ENCODE measurements at regions not wholly inside any gene's neighbourhood (a gene's known extent, or its start where the extent isn't known, plus 50 kb on each side); places are given as distances from the start of the nearest gene placed in this dataset.

- H3K4me3 ChIP-seq (replicated peaks in 1 of 2; ENCODE audit: low read depth in 1 of 2, low read length in 2 of 2) = no peak overlapping the region
- H3K27me3 ChIP-seq (ENCODE audit: insufficient read depth, low read length) = no peaks in the 10 kb centered on the region; the same call in 1 of the 2 replicates
- no peaks in the 10 kb centered on the region for H4K20me1 ChIP-seq (ENCODE audit: insufficient read depth)
- no peak overlapping the region for H3K27ac ChIP-seq (ENCODE audit: low read depth, low read length)
- no TSS peak for BruUV-seq (replicated peaks)
- ATAC-seq (no peak), DNase-seq (ENCODE audit: low read depth, low spot score) (no peak)
- H3K9me2 ChIP-seq (ENCODE audit: insufficient read depth) = no peaks in the 10 kb centered on the region
- H3K4me2 ChIP-seq (ENCODE audit: low read length) = no peak overlapping the region
- H3K4me1 ChIP-seq (ENCODE audit: control insufficient read depth in 1 of 2, insufficient read depth in 2 of 2, low read length in 2 of 2) = peaks cover 0 to 8% of the 10 kb centered on the region in 2 experiments; a peak in 1 of 4 replicates
- H3K9ac ChIP-seq (ENCODE audit: low read length) = no peak overlapping the region
- ChIA-PET POLR2A (no interaction called here), CTCF (no interaction called here), RAD21 (ENCODE audit: low non-redundant PET in 1 of 2, low total read pairs in 2 of 2, uncharacterized antibody in 2 of 2, unreplicated experiment in 2 of 2) (no interaction called here)
- H3K79me2 ChIP-seq (ENCODE audit: insufficient read depth, low read length) = no peaks in the 10 kb centered on the region
- H3K36me3 ChIP-seq (ENCODE audit: control insufficient read depth in 1 of 2, insufficient read depth in 2 of 2, low read length in 2 of 2) = no peaks in the 10 kb centered on the region
- intact Hi-C loops (cut with micrococcal nuclease) = no loop called here
- TF ChIP-seq MAX (IDR thresholded peaks at IDR 0.05) (no peak), EZH2phosphoT487 (IDR thresholded peaks at IDR 0.05; ENCODE audit: borderline replicate concordance) (no peak), YY1 (IDR thresholded peaks at IDR 0.05; ENCODE audit: extremely low read depth, insufficient replicate concordance, low read depth, low read length) (no peak), FOSL1 (IDR thresholded peaks at IDR 0.05; ENCODE audit: low read depth) (no peak), ELF1 (IDR thresholded peaks at IDR 0.05; ENCODE audit: borderline replicate concordance, low read depth) (no peak), RAD21 (IDR thresholded peaks at IDR 0.05; ENCODE audit: low read depth) (no peak), POLR2AphosphoS5 (IDR thresholded peaks at IDR 0.05; ENCODE audit: low read depth, low read length) (no peak), SIN3A (IDR thresholded peaks at IDR 0.05; ENCODE audit: low read depth) (no peak), EGR1 (IDR thresholded peaks at IDR 0.05; ENCODE audit: low read depth) (no peak), CBX3 (IDR thresholded peaks at IDR 0.05; ENCODE audit: low read depth) (no peak), CEBPB (IDR thresholded peaks at IDR 0.05; ENCODE audit: low read depth) (no peak), ATF3 (IDR thresholded peaks at IDR 0.05) (no peak), SRF (IDR thresholded peaks at IDR 0.05; ENCODE audit: low read depth) (no peak), TCF7L2 (IDR thresholded peaks at IDR 0.05; ENCODE audit: borderline replicate concordance, extremely low read depth, insufficient read depth, insufficient read length) (no peak), CTCF (IDR thresholded peaks at IDR 0.05 in 2 of 3, conservative IDR thresholded peaks at IDR 0.05 in 1 of 3; ENCODE audit: borderline replicate concordance in 1 of 3, insufficient read depth in 1 of 3, low read depth in 2 of 3, low read length in 2 of 3) (no peak), SP1 (IDR thresholded peaks at IDR 0.05; ENCODE audit: low read depth) (no peak), ZFX (IDR thresholded peaks at IDR 0.05) (no peak)
- no peak overlapping the region for H2AFZ ChIP-seq (ENCODE audit: low read depth, low read length, poor library complexity, severe bottlenecking)
- H3K9me3 ChIP-seq (ENCODE audit: control insufficient read depth in 1 of 2, insufficient read depth in 1 of 2, low read depth in 1 of 2, low read length in 2 of 2) = no peaks in the 10 kb centered on the region
Measured at GRCh38 chr22:47288680-47289079, 526.2 kb downstream of the TBC1D22A start.
